Testis (tissue), 2 donors: ENCODE measurements at regions not wholly inside any gene's neighbourhood (a gene's known extent, or its start where the extent isn't known, plus 50 kb on each side); places are given as distances from the start of the nearest gene placed in this dataset.

Experiments
- POLR2A ChIP-seq: fragments of 450-650 bp; IDR thresholded peaks from one replicate; pipeline ENCODE4 v1.6.1; 2017; ENCODE audit warnings: antibody characterized with exemption, mild to moderate bottlenecking, moderate library complexity
- TF ChIP-seq, protein P1 (sequence below), 3 experiments: fragments of 450-650 bp in 2 of 3; fragments of 200-600 bp in 1 of 3; sonication (generic) in 1 of 3; IDR thresholded peaks; one replicate each; pipeline ENCODE4 v1.5.1; 2016 to 2019; ENCODE audit warnings: antibody characterized with exemption in 3 of 3, mild to moderate bottlenecking in 2 of 3, moderate library complexity in 1 of 3

DNA sequence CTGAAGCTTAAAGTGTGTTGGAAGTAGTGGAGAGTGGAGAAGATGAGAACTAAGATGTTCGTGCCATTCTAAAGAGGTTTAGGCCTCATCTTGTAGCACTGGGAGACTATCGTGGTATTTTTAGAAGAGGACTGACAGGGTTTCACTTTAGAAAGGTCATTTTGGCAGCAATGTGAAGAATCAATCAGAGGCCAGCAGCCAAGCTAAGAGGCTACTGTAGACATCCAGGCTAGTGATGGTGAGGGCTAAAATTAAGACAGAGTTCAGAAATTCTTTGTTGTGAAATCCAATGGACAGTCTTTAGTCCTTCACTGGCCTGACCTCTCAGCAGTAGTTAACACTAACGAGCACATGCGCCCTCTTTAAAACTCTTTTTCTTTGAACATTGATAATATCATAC lies 288.2 kb downstream of the TBL1XR1 start:
- TF ChIP-seq, protein P1, sequence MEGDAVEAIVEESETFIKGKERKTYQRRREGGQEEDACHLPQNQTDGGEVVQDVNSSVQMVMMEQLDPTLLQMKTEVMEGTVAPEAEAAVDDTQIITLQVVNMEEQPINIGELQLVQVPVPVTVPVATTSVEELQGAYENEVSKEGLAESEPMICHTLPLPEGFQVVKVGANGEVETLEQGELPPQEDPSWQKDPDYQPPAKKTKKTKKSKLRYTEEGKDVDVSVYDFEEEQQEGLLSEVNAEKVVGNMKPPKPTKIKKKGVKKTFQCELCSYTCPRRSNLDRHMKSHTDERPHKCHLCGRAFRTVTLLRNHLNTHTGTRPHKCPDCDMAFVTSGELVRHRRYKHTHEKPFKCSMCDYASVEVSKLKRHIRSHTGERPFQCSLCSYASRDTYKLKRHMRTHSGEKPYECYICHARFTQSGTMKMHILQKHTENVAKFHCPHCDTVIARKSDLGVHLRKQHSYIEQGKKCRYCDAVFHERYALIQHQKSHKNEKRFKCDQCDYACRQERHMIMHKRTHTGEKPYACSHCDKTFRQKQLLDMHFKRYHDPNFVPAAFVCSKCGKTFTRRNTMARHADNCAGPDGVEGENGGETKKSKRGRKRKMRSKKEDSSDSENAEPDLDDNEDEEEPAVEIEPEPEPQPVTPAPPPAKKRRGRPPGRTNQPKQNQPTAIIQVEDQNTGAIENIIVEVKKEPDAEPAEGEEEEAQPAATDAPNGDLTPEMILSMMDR (IDR thresholded peaks at IDR 0.05), result no peak
- no peak for TF ChIP-seq POLR2A
